ENCODE measurements at regions not wholly inside any gene's neighbourhood (a gene's known extent, or its start where the extent isn't known, plus 50 kb on each side); places are given as distances from the start of the nearest gene placed in this dataset.

GRCh38 chr1:5304702-5305101 lies 650.3 kb downstream of the AJAP1 start:
- Mint-ChIP-seq H3K27me3 (ENCODE audit: insufficient read depth, unreplicated experiment) (peaks cover 3% of the 10 kb centered on the region), H3K9me3 (ENCODE audit: unreplicated experiment) (no peaks in the 10 kb centered on the region), H3K27ac (ENCODE audit: unreplicated experiment) (no peak overlapping the region), H3K36me3 (ENCODE audit: insufficient read depth, unreplicated experiment) (no peaks in the 10 kb centered on the region), H3K4me1 (ENCODE audit: low read depth, unreplicated experiment) (no peaks in the 10 kb centered on the region), H3K4me3 (ENCODE audit: unreplicated experiment) (no peak overlapping the region)
- H3K27me3 ChIP-seq (replicated peaks; ENCODE audit: control insufficient read depth, insufficient read depth, low read length): no peaks in the 10 kb centered on the region
- ChIA-PET POLR2A (no interaction called here), CTCF (no interaction called here)
- no peak for TF ChIP-seq CTCF (IDR thresholded peaks at IDR 0.05; ENCODE audit: insufficient read depth in 1 of 2, low read depth in 1 of 2, low read length in 1 of 2, severe bottlenecking in 1 of 2, unreplicated experiment in 1 of 2)
- H3K4me1 ChIP-seq: no peaks in the 10 kb centered on the region
- H3K9me3 ChIP-seq: no peaks in the 10 kb centered on the region
- no peaks in the 10 kb centered on the region for H3K36me3 ChIP-seq (ENCODE audit: control insufficient read depth, insufficient read depth, low read length)
- no peak overlapping the region for H3K4me3 ChIP-seq (ENCODE audit: low read depth, low read length)
- no TSS peak for BruUV-seq (replicated peaks)
- no peak for DNase-seq
- intact Hi-C loops (cut with micrococcal nuclease; ENCODE audit: unreplicated experiment): no loop called here

DNA sequence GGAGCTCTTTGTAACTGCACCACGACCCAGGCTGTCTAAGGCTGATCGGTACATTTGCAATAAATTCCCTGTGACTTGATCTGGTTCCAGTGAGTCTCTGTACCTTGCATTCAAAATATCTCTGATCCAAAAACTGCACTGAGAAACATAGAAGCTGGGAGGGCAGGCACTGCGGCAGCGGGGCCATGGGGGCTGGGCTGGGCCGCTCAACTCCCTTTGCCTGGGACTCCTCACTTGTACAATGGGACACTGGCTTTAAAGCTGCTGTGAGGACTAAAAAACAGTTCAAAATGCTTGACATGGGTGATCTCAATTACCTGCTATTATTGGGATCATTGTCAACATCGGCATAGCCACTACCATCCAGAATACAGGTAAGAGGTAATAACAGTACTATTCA lies 644.0 kb downstream of the AJAP1 start:
- H3K27me3 ChIP-seq (replicated peaks; ENCODE audit: control insufficient read depth, insufficient read depth, low read length): no peaks in the 10 kb centered on the region
- ChIA-PET CTCF (no interaction called here), POLR2A (no interaction called here)
- H3K36me3 ChIP-seq (ENCODE audit: control insufficient read depth, insufficient read depth, low read length): no peaks in the 10 kb centered on the region
- H3K9me3 ChIP-seq: no peaks in the 10 kb centered on the region
- intact Hi-C loops (cut with micrococcal nuclease; ENCODE audit: unreplicated experiment): no loop called here
- no TSS peak for BruUV-seq (replicated peaks)
- Mint-ChIP-seq H3K9me3 (ENCODE audit: unreplicated experiment) (no peaks in the 10 kb centered on the region), H3K27ac (ENCODE audit: unreplicated experiment) (no peak overlapping the region), H3K4me1 (ENCODE audit: low read depth, unreplicated experiment) (no peaks in the 10 kb centered on the region), H3K36me3 (ENCODE audit: insufficient read depth, unreplicated experiment) (no peaks in the 10 kb centered on the region), H3K4me3 (ENCODE audit: unreplicated experiment) (no peak overlapping the region), H3K27me3 (ENCODE audit: insufficient read depth, unreplicated experiment) (peaks cover 3% of the 10 kb centered on the region)
- no peak for TF ChIP-seq CTCF (IDR thresholded peaks at IDR 0.05; ENCODE audit: insufficient read depth in 1 of 2, low read depth in 1 of 2, low read length in 1 of 2, severe bottlenecking in 1 of 2, unreplicated experiment in 1 of 2)
- DNase-seq: no peak
- no peaks in the 10 kb centered on the region for H3K4me1 ChIP-seq
- no peak overlapping the region for H3K4me3 ChIP-seq (ENCODE audit: low read depth, low read length)

- H3K4me1 ChIP-seq: no peaks in the 10 kb centered on the region
- no peaks in the 10 kb centered on the region for H3K27me3 ChIP-seq (replicated peaks; ENCODE audit: control insufficient read depth, insufficient read depth, low read length)
- no peaks in the 10 kb centered on the region for H3K9me3 ChIP-seq
- H3K36me3 Mint-ChIP-seq (ENCODE audit: insufficient read depth, unreplicated experiment): no peaks in the 10 kb centered on the region
- intact Hi-C loops (cut with micrococcal nuclease; ENCODE audit: unreplicated experiment): no loop called here
- ChIA-PET POLR2A (no interaction called here), CTCF (no interaction called here)
- peaks cover 3% of the 10 kb centered on the region for H3K27me3 Mint-ChIP-seq (ENCODE audit: insufficient read depth, unreplicated experiment)
- no peak overlapping the region for H3K27ac Mint-ChIP-seq (ENCODE audit: unreplicated experiment)
- TF ChIP-seq CTCF (IDR thresholded peaks at IDR 0.05; ENCODE audit: insufficient read depth in 1 of 2, low read depth in 1 of 2, low read length in 1 of 2, severe bottlenecking in 1 of 2, unreplicated experiment in 1 of 2): no peak
- DNase-seq: no peak
- no peaks in the 10 kb centered on the region for H3K9me3 Mint-ChIP-seq (ENCODE audit: unreplicated experiment)
- H3K4me3 ChIP-seq (ENCODE audit: low read depth, low read length): no peak overlapping the region
- H3K36me3 ChIP-seq (ENCODE audit: control insufficient read depth, insufficient read depth, low read length): no peaks in the 10 kb centered on the region
- no peak overlapping the region for H3K4me3 Mint-ChIP-seq (ENCODE audit: unreplicated experiment)
- H3K4me1 Mint-ChIP-seq (ENCODE audit: low read depth, unreplicated experiment): no peaks in the 10 kb centered on the region
- no TSS peak for BruUV-seq (replicated peaks)
Observed at GRCh38 chr1:5297886-5298239, 643.5 kb downstream of the AJAP1 start.

Measured in Caco-2 (cell line).